ENCODE measurements at regions not wholly inside any gene's neighbourhood (a gene's known extent, or its start where the extent isn't known, plus 50 kb on each side); places are given as distances from the start of the nearest gene placed in this dataset.

GRCh38 chr22:44650806-44651205 lies 51.2 kb upstream of the PRR5 start:
- H3K4me1 ChIP-seq = peaks cover 0 to 11% (median 5%) of the 10 kb centered on the region in 4 donors
- no peak for DNase-seq
- H3K36me3 ChIP-seq = no peaks in the 10 kb centered on the region
- TF ChIP-seq, protein P1, sequence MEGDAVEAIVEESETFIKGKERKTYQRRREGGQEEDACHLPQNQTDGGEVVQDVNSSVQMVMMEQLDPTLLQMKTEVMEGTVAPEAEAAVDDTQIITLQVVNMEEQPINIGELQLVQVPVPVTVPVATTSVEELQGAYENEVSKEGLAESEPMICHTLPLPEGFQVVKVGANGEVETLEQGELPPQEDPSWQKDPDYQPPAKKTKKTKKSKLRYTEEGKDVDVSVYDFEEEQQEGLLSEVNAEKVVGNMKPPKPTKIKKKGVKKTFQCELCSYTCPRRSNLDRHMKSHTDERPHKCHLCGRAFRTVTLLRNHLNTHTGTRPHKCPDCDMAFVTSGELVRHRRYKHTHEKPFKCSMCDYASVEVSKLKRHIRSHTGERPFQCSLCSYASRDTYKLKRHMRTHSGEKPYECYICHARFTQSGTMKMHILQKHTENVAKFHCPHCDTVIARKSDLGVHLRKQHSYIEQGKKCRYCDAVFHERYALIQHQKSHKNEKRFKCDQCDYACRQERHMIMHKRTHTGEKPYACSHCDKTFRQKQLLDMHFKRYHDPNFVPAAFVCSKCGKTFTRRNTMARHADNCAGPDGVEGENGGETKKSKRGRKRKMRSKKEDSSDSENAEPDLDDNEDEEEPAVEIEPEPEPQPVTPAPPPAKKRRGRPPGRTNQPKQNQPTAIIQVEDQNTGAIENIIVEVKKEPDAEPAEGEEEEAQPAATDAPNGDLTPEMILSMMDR (IDR thresholded peaks at IDR 0.05) = no peak
- TF ChIP-seq POLR2AphosphoS5 (IDR thresholded peaks at IDR 0.05) (no peak), EP300 (IDR thresholded peaks at IDR 0.05) (no peak), POLR2A (IDR thresholded peaks at IDR 0.05) (no peak)
- no peak overlapping the region for H3K27ac ChIP-seq
- intact Hi-C loops (cut with DNase I) = no loop called here
- no peaks in the 10 kb centered on the region for H3K9me3 ChIP-seq
- peaks cover 0 to 3% (median 0%) of the 10 kb centered on the region in 3 donors for H3K27me3 ChIP-seq
- WGBS, 2 donors = 83 to 84% methylated on average over 2 of the region's 2 CpGs
- no peak overlapping the region for H3K4me3 ChIP-seq

- no peaks in the 10 kb centered on the region for H3K36me3 ChIP-seq
- H3K27ac ChIP-seq = peak overlapping the region; percentile 51 to 65 (median 56)
- peak in 2 of 4 donors; percentile 23 to 42 for TF ChIP-seq POLR2AphosphoS5 (IDR thresholded peaks at IDR 0.05)
- TF ChIP-seq POLR2A (IDR thresholded peaks at IDR 0.05) = no peak
- WGBS, 2 donors = 62 to 68% methylated on average over 20 of the region's 20 CpGs
- peak overlapping the region in 2 of 4 donors; percentile 8 for H3K4me3 ChIP-seq
- DNase-seq = peak; percentile 81
- no peaks in the 10 kb centered on the region for H3K9me3 ChIP-seq
- H3K27me3 ChIP-seq = peaks cover 0 to 3% (median 0%) of the 10 kb centered on the region in 3 donors
- H3K4me1 ChIP-seq = peaks cover 0 to 11% (median 5%) of the 10 kb centered on the region in 4 donors
- intact Hi-C loops (cut with DNase I) = no loop called here
These were observed 53.0 kb upstream of the PRR5 start for GRCh38 chr22:44648821-44649565.

DNA sequence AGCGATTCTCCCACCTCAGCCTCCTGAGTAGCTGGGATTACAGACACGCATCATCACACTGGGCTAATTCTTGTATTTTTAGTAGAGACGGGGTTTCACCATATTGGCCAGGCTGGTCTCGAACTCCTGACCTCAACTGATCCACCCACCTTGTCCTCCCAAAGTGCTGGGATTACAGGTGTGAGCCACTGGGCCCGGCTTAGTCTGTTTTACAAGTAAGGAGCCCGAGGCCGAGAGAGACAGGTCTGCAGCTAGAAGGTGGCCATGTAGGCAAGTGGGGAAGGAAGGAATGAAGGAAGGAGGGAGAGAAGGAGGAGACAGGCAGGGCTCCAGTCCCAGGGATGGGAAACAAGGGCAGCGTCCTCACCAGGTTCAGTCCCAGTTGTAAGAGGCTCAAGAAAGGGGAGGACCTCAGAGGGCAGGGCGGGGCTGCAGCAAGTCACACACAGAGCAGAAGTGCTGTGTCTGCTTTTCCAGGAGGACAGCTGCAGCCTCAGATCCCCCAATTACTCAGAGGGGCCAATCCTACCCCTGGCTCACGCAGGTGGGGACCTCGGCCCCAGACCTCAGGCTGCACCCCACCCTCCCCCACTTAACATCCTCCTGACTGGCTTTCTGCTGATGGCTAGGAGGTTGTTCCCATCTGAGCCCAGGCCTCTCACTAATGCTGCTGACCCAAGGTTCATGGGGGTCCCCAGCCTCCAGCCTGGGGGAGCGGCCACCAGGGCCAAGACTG lies 53.8 kb upstream of the PRR5 start:
- peaks cover 0 to 3% (median 0%) of the 10 kb centered on the region in 3 donors for H3K27me3 ChIP-seq
- TF ChIP-seq, protein P1 (IDR thresholded peaks at IDR 0.05) = no peak
- TF ChIP-seq EP300 (IDR thresholded peaks at IDR 0.05) (no peak), POLR2A (IDR thresholded peaks at IDR 0.05) (no peak), POLR2AphosphoS5 (IDR thresholded peaks at IDR 0.05) (no peak)
- DNase-seq = no peak
- WGBS, 2 donors = 51 to 68% methylated on average over 12 of the region's 12 CpGs
- peak overlapping the region in 1 of 4 donors; percentile 8 for H3K4me3 ChIP-seq
- H3K4me1 ChIP-seq = peaks cover 0 to 11% (median 5%) of the 10 kb centered on the region in 4 donors
- intact Hi-C loops (cut with DNase I) = no loop called here
- peak overlapping the region; percentile 51 to 65 (median 56) for H3K27ac ChIP-seq
- H3K36me3 ChIP-seq = no peaks in the 10 kb centered on the region
- no peaks in the 10 kb centered on the region for H3K9me3 ChIP-seq

GRCh38 chr22:44647141-44647540 lies 54.9 kb upstream of the PRR5 start:
- Histone ChIP-seq H3K27me3 (peaks cover 0 to 3% (median 0%) of the 10 kb centered on the region in 3 donors), H3K27ac (no peak overlapping the region), H3K4me1 (peaks cover 0 to 11% (median 5%) of the 10 kb centered on the region in 4 donors), H3K4me3 (no peak overlapping the region), H3K36me3 (no peaks in the 10 kb centered on the region), H3K9me3 (no peaks in the 10 kb centered on the region)
- DNase-seq = no peak
- TF ChIP-seq, protein P1 (IDR thresholded peaks at IDR 0.05) = no peak
- TF ChIP-seq POLR2AphosphoS5 (IDR thresholded peaks at IDR 0.05) (no peak), POLR2A (IDR thresholded peaks at IDR 0.05) (no peak), EP300 (IDR thresholded peaks at IDR 0.05) (no peak)
- intact Hi-C loops (cut with DNase I) = no loop called here
- WGBS, 2 donors = 76 to 85% methylated on average over 7 of the region's 7 CpGs

DNA sequence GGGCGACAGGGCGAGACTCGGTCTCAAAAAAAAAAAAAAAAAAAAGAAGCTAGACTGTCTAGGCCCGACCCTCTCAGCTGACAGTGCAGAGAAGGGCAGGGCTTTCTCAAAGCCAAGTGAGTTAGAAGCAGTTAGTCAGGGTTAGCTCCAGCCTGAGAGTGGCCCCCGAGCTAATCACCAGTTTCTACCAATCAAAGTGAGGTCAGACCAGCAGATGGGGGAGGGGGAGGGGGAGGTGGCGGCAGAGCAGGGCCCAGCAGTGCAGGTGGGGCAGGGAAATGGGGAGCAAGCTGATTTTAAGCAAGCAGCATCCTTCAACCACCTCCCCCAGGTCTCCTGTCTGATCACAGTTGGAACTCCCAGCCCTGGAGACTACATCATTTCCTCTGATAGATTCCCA lies 55.3 kb upstream of the PRR5 start:
- 71 to 77% methylated on average over 6 of the region's 6 CpGs for WGBS, 2 donors
- Histone ChIP-seq H3K4me1 (peaks cover 0 to 11% (median 5%) of the 10 kb centered on the region in 4 donors), H3K27me3 (peaks cover 0 to 3% (median 0%) of the 10 kb centered on the region in 3 donors), H3K27ac (no peak overlapping the region), H3K4me3 (no peak overlapping the region), H3K36me3 (no peaks in the 10 kb centered on the region), H3K9me3 (no peaks in the 10 kb centered on the region)
- TF ChIP-seq POLR2AphosphoS5 (IDR thresholded peaks at IDR 0.05) = no peak
- TF ChIP-seq EP300 (IDR thresholded peaks at IDR 0.05) = no peak
- TF ChIP-seq, protein P1 (IDR thresholded peaks at IDR 0.05) = no peak
- TF ChIP-seq POLR2A (IDR thresholded peaks at IDR 0.05) = no peak
- DNase-seq = no peak
- intact Hi-C loops (cut with DNase I) = no loop called here
